ENCODE measurements at regions not wholly inside any gene's neighbourhood (a gene's known extent, or its start where the extent isn't known, plus 50 kb on each side); places are given as distances from the start of the nearest gene placed in this dataset.

DNA sequence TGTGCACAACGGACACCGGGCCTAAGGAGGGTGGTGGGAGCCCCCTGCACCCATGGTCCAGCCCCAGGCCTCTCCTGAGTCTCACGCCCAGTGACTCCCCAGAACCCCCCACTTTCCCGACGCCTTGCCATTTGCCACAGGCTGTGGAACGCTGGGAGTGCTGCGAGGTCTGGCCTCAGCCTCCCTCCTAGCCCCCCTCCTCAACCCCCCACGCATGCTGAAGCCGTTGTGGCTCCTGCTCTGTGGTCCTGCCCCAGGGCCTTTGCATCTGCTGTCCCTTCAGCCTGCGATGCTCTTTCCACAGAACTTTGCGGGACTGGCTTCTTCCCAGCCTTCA is 226.0 kb upstream of the GSE1 start:
- TF ChIP-seq, protein P1, sequence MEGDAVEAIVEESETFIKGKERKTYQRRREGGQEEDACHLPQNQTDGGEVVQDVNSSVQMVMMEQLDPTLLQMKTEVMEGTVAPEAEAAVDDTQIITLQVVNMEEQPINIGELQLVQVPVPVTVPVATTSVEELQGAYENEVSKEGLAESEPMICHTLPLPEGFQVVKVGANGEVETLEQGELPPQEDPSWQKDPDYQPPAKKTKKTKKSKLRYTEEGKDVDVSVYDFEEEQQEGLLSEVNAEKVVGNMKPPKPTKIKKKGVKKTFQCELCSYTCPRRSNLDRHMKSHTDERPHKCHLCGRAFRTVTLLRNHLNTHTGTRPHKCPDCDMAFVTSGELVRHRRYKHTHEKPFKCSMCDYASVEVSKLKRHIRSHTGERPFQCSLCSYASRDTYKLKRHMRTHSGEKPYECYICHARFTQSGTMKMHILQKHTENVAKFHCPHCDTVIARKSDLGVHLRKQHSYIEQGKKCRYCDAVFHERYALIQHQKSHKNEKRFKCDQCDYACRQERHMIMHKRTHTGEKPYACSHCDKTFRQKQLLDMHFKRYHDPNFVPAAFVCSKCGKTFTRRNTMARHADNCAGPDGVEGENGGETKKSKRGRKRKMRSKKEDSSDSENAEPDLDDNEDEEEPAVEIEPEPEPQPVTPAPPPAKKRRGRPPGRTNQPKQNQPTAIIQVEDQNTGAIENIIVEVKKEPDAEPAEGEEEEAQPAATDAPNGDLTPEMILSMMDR (IDR thresholded peaks at IDR 0.05; ENCODE audit: low read depth, low read length): no peak
- no peak for TF ChIP-seq EZH2phosphoT487 (IDR thresholded peaks at IDR 0.05; ENCODE audit: low read depth)
